IPS DF 4.7 (cell line): ENCODE measurements at regions not wholly inside any gene's neighbourhood (a gene's known extent, or its start where the extent isn't known, plus 50 kb on each side); places are given as distances from the start of the nearest gene placed in this dataset.

ENCODE experiments used
- DNase-seq: peaks from one replicate; pipeline ENCODE4 v3.0.0-alpha.2; 2013; ENCODE audit warnings: low spot score; ENCODE audit errors: extremely low read depth

DNA sequence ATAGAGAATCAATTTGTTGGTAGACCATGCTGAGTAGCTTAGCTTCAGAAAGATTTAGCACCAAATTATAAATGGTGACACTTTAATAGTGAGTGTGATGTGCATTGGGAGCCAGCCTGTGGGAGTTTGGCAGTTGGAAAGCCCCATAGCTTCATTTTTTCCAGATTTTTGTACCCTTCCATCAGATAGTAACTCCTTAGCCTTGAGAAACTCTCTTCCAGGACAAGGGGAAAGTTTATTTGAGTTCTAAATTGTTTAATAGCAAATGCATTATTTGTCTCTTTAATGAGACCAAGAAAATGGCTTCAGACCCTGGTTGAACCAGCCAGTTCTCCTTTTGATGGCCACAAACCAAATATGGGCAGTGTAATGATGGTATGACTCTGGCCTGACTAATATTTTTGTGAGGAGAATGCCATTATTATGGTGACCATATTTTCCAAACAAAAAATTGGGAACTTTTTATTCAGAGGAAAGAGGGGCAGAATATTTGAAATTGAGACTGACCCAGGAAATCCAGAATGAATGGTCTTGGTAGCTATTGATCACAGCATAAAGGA is 49.8 kb downstream of the PLCE1 start:
- DNase-seq: no peak

DNA sequence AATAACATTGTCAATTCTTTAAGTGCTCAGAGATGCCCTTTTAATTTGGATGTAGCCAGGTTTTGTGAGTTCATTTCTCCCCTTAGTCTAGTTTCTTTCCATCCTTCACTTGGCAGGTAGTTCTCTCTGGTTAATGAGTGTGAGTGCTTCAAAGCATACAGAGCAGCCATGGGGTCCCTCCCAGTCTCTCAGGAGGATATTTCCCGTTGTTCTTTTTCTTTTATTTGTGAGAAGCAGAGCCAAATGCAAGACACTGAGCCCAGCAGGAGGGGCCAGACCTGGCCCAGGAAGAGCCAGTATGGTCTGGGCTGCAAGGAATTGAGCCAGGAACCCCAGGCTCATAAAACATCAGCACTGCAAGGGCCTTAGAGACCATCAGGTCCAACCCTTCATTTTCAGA is 52.4 kb downstream of the PLCE1 start:
- DNase-seq: no peak

GRCh38 chr10:94047293-94047692 is 53.6 kb downstream of the PLCE1 start:
- no peak for DNase-seq

DNA sequence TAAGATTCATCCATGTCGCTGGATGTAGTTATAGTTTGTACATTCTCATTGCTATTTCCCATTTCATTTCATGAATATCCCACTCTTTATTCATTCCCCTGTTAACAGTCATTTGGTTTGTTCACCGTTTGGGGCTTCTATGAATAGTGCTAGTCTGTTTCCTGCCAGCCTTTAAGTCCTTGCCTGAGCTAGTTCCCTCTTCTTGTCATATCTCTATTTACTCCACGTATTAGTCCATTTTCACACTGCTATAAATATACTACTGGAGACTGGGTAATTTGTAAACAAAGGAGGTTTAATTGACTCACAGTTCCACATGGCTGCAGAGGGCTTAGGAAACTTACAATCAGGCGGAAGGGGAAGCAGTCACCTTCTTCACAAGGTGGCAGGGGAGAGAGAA is 56.2 kb downstream of the PLCE1 start:
- DNase-seq: no peak

- no peak for DNase-seq
These were observed 58.5 kb downstream of the PLCE1 start for GRCh38 chr10:94052281-94052680.

DNA sequence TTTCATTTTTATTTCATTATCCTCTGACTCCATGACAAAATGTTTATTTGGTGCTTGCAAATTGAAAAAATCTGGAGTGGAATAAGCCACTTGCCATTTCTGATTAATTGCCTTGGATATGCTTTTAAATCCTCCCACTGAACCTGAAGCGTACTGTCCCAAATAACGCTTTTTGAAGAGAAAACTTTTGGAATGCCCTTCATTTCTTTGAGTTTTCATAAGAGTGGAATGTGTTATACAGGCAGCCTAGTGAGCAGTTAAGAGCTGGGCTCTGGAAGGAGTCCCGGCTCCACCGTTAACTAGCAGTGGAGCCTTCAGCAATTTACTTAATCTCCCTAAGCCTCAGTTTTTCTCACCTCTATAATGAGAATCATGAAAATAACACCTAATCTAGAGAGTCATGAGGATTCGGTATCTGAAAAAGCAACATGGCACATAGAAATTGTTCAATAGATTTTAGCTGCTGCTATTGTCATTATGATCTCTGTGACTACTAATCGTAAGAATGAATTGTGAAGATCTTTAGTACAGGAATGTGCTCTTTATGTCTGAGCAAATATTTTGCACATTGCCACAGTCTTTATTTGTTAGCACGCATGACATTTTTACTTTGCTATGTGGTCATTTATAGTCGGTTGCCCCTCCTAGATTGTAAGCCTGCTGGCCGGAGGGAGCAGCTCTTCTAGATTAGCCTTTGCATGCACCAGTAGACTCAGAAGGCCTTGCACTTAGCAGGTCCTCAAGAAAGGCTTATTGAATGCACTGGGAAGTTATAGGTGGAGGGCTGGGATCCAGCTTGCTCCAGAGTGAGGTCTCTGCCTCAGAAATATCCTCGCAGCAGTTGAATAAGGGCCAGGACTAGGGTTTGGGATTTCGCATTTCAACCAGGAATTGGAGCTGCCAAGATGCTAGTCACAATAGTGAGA is 59.4 kb downstream of the PLCE1 start:
- no peak for DNase-seq

DNA sequence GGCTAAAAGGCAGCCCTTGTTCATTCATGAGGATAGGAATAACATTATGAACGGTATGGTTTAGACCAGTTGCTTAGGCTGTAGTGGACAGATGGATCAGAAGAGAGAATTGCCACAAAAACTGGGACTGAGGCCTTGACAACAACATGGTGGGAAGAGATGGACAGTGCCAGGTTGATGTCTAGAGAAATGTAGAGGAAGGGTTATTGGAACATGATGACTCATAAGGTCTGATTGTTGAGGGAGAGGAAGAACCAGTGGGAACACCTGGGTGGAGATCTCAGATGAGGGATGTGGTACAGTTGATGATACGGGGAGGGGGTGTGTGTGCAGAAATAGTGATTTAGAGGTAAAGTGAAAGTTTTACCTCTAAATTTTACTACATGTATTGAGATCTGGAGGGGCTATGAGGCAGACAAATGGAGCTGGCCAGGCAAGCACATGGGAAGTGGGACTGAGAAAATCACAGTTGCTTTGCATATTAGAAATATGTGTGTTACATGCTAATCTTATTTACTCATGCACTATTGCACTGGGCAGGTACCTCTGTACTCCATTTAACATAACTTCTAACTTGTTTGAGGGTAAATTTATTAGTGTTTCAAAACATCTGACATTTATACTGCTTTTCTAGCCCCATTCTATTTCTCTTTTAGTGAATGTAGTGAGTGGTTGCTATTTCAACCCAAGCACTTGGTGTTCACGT is 65.6 kb downstream of the PLCE1 start:
- no peak for DNase-seq

DNA sequence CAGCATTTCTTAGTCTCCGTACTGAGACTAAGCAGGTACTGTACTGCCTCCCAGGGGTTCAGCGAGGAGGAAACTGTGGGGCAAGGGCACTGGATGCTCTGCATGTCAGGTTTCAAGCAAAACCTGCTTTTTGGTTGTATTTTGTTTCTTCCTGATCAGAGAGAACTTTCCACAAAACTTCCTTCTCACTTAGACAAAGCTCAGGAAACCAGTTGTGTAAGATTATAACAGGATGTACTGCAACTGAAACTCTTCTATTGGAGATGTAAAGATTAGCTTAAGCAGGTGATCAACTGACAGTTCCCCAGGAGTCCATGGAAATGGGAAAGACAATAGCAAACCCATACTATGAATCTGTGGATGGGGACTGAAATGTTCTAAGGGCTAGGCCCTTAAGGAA is 67.3 kb downstream of the PLCE1 start:
- DNase-seq: no peak

DNA sequence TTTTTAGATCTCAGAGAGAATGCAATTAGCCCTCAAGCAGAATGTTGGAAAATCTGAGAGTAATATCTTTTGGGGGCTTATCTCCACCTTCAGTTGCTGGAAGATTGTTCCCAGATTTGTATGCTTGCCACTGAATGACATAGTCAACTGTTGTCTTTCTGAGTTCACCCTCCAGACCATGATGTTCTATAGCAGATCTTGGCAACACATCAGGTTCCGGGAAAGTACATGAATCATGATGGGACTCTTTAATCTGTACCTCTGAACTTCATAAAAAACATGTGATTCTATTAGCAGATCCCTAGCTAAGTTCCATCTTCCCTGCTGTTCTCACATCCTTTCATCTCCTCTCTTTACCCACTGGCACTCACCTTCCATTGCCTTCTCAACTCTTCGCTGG is 68.9 kb downstream of the PLCE1 start:
- no peak for DNase-seq

DNA sequence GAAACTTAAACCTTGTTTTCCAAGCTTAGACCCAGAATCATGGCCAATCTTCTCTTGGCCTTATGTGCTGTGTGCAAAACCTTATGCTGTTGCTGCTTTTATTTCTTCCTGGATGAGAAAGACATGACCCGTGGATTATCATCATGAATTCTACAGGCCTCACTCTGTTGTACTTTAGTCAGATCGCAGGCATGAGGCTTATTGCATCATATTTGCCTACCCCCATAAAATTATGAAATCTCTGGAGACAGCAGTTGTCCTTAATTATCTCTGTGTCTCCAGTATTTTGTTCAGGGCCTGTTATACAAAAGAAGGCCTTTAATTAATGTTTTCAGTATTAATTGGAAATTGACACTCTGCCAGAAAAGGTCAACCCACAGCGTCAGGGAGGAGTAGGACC is 71.6 kb downstream of the PLCE1 start:
- no peak for DNase-seq

DNA sequence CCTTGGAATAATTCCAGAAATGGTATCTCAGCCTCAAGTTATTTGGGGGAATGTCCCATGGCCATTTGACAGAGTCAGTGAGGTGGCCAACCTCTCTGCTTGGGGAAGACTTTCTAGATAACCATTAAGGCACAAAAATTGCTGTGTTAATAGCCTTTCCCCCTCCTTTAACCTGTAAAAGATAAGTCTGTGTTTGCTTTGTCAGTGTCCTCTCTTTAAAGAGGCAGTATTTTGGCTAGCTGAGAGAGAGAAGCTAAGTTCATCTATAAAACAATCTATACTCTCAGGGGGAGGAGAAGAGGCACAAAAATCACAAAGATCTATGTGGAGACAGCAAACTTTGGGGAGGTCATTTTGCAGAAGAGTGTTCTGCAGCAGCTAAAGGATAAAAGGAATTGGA is 72.1 kb downstream of the PLCE1 start:
- no peak for DNase-seq

DNA sequence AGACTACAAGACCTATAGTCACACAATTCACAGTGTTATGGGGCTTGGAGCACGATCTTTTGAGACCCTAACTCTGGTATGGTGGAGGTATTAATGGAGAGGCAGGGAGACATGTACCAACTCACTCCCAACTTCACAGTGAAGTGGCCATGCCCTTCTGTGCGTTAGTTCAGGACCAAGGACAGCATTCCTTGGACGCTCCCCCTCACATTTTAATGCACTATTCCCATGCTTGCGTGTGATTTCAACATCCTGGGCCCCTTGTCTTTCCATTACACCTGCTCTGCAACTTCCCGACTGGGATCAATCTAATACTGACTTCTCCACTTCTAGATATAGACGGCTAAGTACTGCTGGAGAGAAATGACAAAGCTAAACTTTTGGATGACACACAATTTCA is 72.7 kb downstream of the PLCE1 start:
- DNase-seq: no peak

DNA sequence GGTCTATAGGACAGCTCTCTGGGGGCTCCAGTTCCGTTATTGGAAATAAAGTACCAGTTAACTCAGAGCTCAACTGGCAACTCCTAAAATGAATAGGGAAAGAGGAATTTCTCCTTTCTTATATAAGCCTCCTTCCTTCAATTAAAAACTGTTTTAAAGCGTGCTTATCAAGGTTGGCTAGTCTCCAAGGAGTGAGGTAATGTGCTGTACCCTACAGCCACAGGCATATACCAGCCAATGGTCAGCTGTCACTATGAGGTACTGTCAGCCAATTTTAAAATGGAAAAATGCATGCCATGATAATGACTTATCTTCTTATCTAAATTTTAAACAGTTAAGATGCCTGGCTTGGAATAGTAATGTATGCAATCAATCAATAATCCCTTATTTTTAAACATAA is 76.2 kb downstream of the PLCE1 start:
- DNase-seq: no peak

GRCh38 chr10:94074462-94074861 is 80.7 kb downstream of the PLCE1 start:
- no peak for DNase-seq

- no peak for DNase-seq
These were observed 81.8 kb downstream of the PLCE1 start for GRCh38 chr10:94075506-94075905.

DNA sequence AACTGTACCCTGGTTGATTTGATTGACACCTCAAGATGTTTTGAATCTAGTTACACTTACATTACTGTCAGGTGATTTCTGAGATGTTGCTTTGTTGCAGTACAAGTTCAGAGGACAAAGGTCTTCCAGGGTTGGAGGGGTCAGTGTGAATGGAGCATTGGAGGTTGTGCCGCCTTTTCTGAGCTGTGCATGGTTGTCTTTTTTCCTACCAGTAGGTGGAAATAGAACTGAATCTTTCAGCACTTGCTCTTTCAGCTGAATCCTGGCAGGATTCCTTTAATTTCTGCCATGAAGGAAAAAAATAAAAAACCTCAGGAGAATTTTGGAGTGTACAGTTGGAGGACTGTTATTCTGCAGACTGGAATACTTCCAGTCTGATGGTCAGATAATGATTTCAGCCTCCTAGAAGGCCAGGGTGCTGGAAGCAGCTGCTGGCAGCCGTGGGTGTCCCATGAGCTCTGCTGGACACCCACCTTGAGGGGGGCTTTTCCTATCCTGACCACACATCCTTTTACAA is 82.7 kb downstream of the PLCE1 start:
- no peak for DNase-seq

DNA sequence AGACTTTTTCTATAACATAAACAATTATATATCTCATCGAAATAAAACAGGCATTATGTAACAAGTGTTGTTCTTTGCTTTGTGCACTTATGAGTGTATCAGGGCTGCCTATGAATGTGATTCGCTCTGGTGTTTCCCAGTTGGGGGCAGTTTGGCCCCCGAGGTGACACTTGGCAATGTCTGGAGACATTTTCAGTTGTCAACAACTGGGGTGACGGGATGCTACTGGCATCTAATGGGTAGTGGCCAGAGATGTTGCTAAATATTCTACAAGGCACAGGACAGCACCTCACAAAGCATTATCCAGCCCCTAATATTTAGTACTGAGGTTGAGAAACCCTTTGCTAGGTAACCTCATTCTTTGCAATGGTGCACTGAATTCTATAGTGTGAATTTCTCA is 83.3 kb downstream of the PLCE1 start:
- no peak for DNase-seq

DNA sequence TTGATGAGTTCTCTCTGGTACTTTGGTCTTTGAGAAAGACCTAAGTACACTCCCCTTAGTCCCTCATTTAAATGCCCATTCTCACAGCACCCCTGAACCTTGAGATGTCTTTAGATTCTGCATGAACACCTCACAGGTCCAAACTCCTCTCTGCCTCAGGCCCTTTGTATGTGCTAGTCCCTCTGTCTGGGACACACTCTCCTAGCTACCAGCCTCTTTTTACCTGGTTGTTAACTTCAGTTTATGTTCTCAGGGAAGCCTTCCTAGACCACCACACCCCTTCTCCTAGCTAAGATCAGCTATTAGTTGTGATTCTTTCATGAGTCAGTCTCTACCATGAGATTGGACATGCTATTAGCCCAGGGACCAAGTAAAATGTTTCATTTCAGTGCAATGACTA is 86.4 kb downstream of the PLCE1 start:
- no peak for DNase-seq

GRCh38 chr10:94083662-94084265 is 90.0 kb downstream of the PLCE1 start:
- DNase-seq: no peak

DNA sequence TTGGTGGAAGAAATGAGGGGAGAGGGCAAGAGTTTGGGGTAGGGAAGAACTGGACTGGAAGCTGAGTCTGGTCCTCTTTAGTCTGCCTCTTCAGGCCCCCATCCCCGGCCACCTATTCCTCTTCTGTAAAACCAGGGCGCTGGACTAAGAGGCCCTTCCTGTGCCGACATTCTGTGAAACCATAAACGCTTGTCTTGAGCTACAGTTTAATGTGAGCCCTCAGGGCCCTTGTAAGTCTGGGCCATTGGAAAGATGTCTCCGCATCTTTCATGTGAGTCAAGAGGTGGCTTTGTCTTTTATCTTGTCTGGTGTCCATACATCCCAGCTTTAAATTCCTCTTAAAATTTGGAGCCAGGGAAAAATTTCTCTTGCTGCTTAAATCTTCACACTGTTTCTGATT is 90.6 kb downstream of the PLCE1 start:
- no peak for DNase-seq

GRCh38 chr10:94085288-94085687 is 91.6 kb downstream of the PLCE1 start:
- no peak for DNase-seq
